GM23338 (cell line): ENCODE measurements at regions not wholly inside any gene's neighbourhood (a gene's known extent, or its start where the extent isn't known, plus 50 kb on each side); places are given as distances from the start of the nearest gene placed in this dataset.

Experiments
- ATAC-seq: fragments of 200-7000 bp; cut with Tn5 transposase; 3 replicates; pipeline ENCODE4 v1.9.1; 2020
- DNase-seq: peaks from one replicate; pipeline ENCODE4 v3.0.0-alpha.2; 2015; ENCODE audit warnings: low spot score
- H2AFZ ChIP-seq: fragments of 200-600 bp; sonication (generic); 2 replicates; pipeline ENCODE4 v1.8.0; 2016; ENCODE audit warnings: antibody characterized with exemption, mild to moderate bottlenecking, moderate library complexity
- H3F3A ChIP-seq: fragments of 200-600 bp; sonication (generic); replicated peaks from 2 replicates; pipeline ENCODE4 v1.8.0; 2017; ENCODE audit warnings: antibody characterized with exemption, mixed run types, low read depth
- H3K27ac ChIP-seq: fragments of 200-600 bp; sonication (generic); 2 replicates; pipeline ENCODE4 v1.6.1; 2016; ENCODE audit warnings: low read depth
- H3K27me3 ChIP-seq: fragments of 200-600 bp; sonication (generic); 2 replicates; pipeline ENCODE4 v1.8.0; 2016; ENCODE audit warnings: mild to moderate bottlenecking, mixed run types, moderate library complexity; ENCODE audit not compliant: insufficient read depth
- H3K36me3 ChIP-seq: fragments of 200-600 bp; sonication (generic); 2 replicates; pipeline ENCODE4 v1.8.0; 2016; ENCODE audit warnings: mild to moderate bottlenecking; ENCODE audit not compliant: insufficient read depth
- H3K4me1 ChIP-seq: fragments of 200-600 bp; sonication (generic); 2 replicates; pipeline ENCODE4 v1.8.0; 2016; ENCODE audit warnings: mild to moderate bottlenecking, moderate library complexity; ENCODE audit not compliant: insufficient read depth
- H3K4me2 ChIP-seq: fragments of 200-600 bp; sonication (generic); 2 replicates; pipeline ENCODE4 v1.7.1; 2017; ENCODE audit warnings: mixed run types
- H3K4me3 ChIP-seq: fragments of 200-600 bp; sonication (generic); 2 replicates; pipeline ENCODE4 v1.6.1; 2016; ENCODE audit warnings: mixed run types
- H3K79me2 ChIP-seq: fragments of 200-600 bp; sonication (generic); replicated peaks from 2 replicates; pipeline ENCODE4 v1.8.0; 2017; ENCODE audit warnings: mild to moderate bottlenecking; ENCODE audit not compliant: insufficient read depth
- H3K9me2 ChIP-seq: fragments of 200-600 bp; sonication (generic); 2 replicates; pipeline ENCODE4 v1.8.0; 2017; ENCODE audit not compliant: insufficient read depth
- H4K20me1 ChIP-seq: fragments of 200-600 bp; sonication (generic); replicated peaks from 2 replicates; pipeline ENCODE4 v1.8.0; 2017; ENCODE audit warnings: mild to moderate bottlenecking; ENCODE audit not compliant: insufficient read depth
- H3K27ac Mint-ChIP-seq: 2 replicates; pipeline ENCODE4 v1.8.0; 2020; ENCODE audit warnings: inconsistent platforms, mild to moderate bottlenecking, moderate library complexity, mixed read lengths
- H3K27me3 Mint-ChIP-seq: 3 replicates; pipeline ENCODE4 v1.8.0; 2022; ENCODE audit warnings: low read depth, mild to moderate bottlenecking, moderate library complexity, mixed read lengths, inconsistent platforms; ENCODE audit not compliant: insufficient read depth, poor library complexity
- H3K36me3 Mint-ChIP-seq: 3 replicates; pipeline ENCODE4 v1.8.0; 2021; ENCODE audit warnings: low read depth, mild to moderate bottlenecking, inconsistent platforms, moderate library complexity, mixed read lengths
- H3K4me1 Mint-ChIP-seq: 3 replicates; pipeline ENCODE4 v1.8.0; 2020; ENCODE audit warnings: mild to moderate bottlenecking, inconsistent platforms, mixed read lengths
- H3K4me3 Mint-ChIP-seq: 3 replicates; pipeline ENCODE4 v1.8.0; 2021; ENCODE audit warnings: moderate library complexity, mild to moderate bottlenecking, inconsistent platforms, mixed read lengths
- H3K9me3 Mint-ChIP-seq: 3 replicates; pipeline ENCODE4 v1.8.0; 2020; ENCODE audit warnings: moderate library complexity, mild to moderate bottlenecking, inconsistent platforms, mixed read lengths
- CREB1 ChIP-seq: fragments of 250-450 bp; sonication (Bioruptor Pico); IDR thresholded peaks from 2 replicates; pipeline ENCODE4 v1.5.0; 2020; ENCODE audit warnings: low read depth, mild to moderate bottlenecking, moderate library complexity
- CTCF ChIP-seq, 2 experiments: fragments of 200-600 bp in 1 of 2; sonication (generic) in 1 of 2; conservative IDR thresholded peaks; 2 replicates each; pipeline versions ENCODE4 v1.5.1 to v1.6.1; 2016 to 2017; ENCODE audit warnings: antibody characterized with exemption in 2 of 2, low read depth in 2 of 2, mild to moderate bottlenecking in 2 of 2, moderate library complexity in 1 of 2
- ETS1 ChIP-seq: IDR thresholded peaks from 2 replicates; pipeline ENCODE4 v1.6.1; 2016; ENCODE audit warnings: antibody characterized with exemption
- EZH2 ChIP-seq: fragments of 200-600 bp; sonication (generic); IDR thresholded peaks from one replicate; pipeline ENCODE4 v1.8.0; 2017; ENCODE audit warnings: antibody characterized with exemption, mild to moderate bottlenecking, low read depth; ENCODE audit not compliant: unreplicated experiment
- EZH2phosphoT487 ChIP-seq: fragments of 200-600 bp; sonication (generic); IDR thresholded peaks from one replicate; pipeline ENCODE4 v1.8.1; 2018; ENCODE audit warnings: antibody characterized with exemption; ENCODE audit not compliant: unreplicated experiment
- JUNB ChIP-seq: IDR thresholded peaks from one replicate; pipeline ENCODE4 v1.6.1; 2016; ENCODE audit warnings: antibody characterized with exemption; ENCODE audit not compliant: unreplicated experiment
- NANOG ChIP-seq: IDR thresholded peaks from 2 replicates; pipeline ENCODE4 v1.6.1; 2016; ENCODE audit warnings: antibody characterized with exemption, borderline replicate concordance
- POLR2AphosphoS5 ChIP-seq: IDR thresholded peaks from 2 replicates; pipeline ENCODE4 v1.6.1; 2016; ENCODE audit warnings: antibody characterized with exemption, low read depth
- REST ChIP-seq: IDR thresholded peaks from one replicate; pipeline ENCODE4 v1.6.1; 2018; ENCODE audit warnings: antibody characterized with exemption; ENCODE audit not compliant: unreplicated experiment
- STAT1 ChIP-seq: IDR thresholded peaks from one replicate; pipeline ENCODE4 v1.6.1; 2016; ENCODE audit warnings: antibody characterized with exemption; ENCODE audit not compliant: unreplicated experiment
- ZNF114 ChIP-seq: fragments of 250-450 bp; sonication (Bioruptor Pico); IDR thresholded peaks from 2 replicates; pipeline ENCODE4 v1.5.0; 2020; ENCODE audit warnings: mild to moderate bottlenecking, moderate library complexity
- ZNF331 ChIP-seq: fragments of 250-450 bp; sonication (Bioruptor Pico); IDR thresholded peaks from 2 replicates; pipeline ENCODE4 v1.5.0; 2020; ENCODE audit warnings: low read depth, mild to moderate bottlenecking, moderate library complexity

GRCh38 chr5:107313921-107314320 lies 356.8 kb downstream of the EFNA5 start (continued):
- TF ChIP-seq ETS1 (no peak), CREB1 (CRISPR knock-in tag) (no peak), JUNB (no peak), EZH2 (no peak), EZH2phosphoT487 (no peak), STAT1 (no peak), CTCF (conservative IDR thresholded peaks at IDR 0.05; ENCODE audit: low read depth in 2 of 2) (no peak), NANOG (no peak)

GRCh38 chr5:107313098-107313497 lies 357.6 kb downstream of the EFNA5 start:
- Histone ChIP-seq H3K27me3 (no peaks in the 10 kb centered on the region), H3K36me3 (no peaks in the 10 kb centered on the region), H3K27ac (0 out of 2 replicates have a peak overlapping the region, but pooled peaks have one; percentile 36), H2AFZ (peak overlapping the region; percentile 52; the same call in 1 of the 2 replicates), H3K4me1 (no peaks in the 10 kb centered on the region), H3F3A (no peaks in the 10 kb centered on the region), H3K9me2 (0 out of 2 replicates have a peak, but pooled peaks cover 3% of the 10 kb centered on the region), H3K4me2 (no peak overlapping the region), H3K79me2 (no peaks in the 10 kb centered on the region), H4K20me1 (no peaks in the 10 kb centered on the region), H3K4me3 (no peak overlapping the region)
- no peak overlapping the region for H3K27ac Mint-ChIP-seq
- H3K4me1 Mint-ChIP-seq: peaks cover 4% of the 10 kb centered on the region; the same call in 2 of the 3 replicates
- peaks cover 3% of the 10 kb centered on the region for H3K27me3 Mint-ChIP-seq
- no peak overlapping the region for H3K4me3 Mint-ChIP-seq
- no peak for DNase-seq
- ATAC-seq: peak; percentile 51; the same call in 2 of the 3 replicates
- H3K36me3 Mint-ChIP-seq: no peaks in the 10 kb centered on the region
- H3K9me3 Mint-ChIP-seq: no peaks in the 10 kb centered on the region
- no peak for TF ChIP-seq POLR2AphosphoS5
- no peak for TF ChIP-seq ETS1
- TF ChIP-seq ZNF331 (CRISPR knock-in tag): no peak
- no peak for TF ChIP-seq EZH2
- TF ChIP-seq EZH2phosphoT487: no peak
- TF ChIP-seq ZNF114 (CRISPR knock-in tag): no peak
- no peak for TF ChIP-seq NANOG
- TF ChIP-seq REST: no peak
- TF ChIP-seq JUNB: no peak
- no peak for TF ChIP-seq STAT1
- TF ChIP-seq CREB1 (CRISPR knock-in tag): no peak
